ENCODE measurements at regions not wholly inside any gene's neighbourhood (a gene's known extent, or its start where the extent isn't known, plus 50 kb on each side); places are given as distances from the start of the nearest gene placed in this dataset.
"Not testable (repeated sequence)": the region's sequence is repeated elsewhere in the genome, so short reads cannot be mapped to it uniquely, and the experiment has no call there.

DNA sequence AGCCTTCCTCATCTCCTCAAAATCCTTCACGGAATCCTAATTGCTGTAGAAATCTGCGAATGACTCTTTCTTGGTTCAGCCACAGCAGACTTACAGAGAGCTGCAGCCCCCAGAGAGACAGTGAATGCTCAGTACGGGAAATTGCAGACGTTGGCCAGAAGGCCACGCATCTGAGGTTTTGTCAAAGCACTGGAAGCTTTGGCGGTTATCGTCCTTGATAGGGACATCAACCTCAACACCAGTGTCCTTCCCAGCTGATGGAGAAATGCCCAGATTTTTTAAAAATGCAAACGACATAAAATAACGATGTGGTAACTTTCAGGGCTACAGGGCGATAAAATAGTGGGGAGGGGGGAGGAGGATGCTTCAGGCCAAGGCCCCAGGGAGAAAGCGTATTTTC, 166.6 kb upstream of the CIBAR2 start:
- no peak for DNase-seq

DNA sequence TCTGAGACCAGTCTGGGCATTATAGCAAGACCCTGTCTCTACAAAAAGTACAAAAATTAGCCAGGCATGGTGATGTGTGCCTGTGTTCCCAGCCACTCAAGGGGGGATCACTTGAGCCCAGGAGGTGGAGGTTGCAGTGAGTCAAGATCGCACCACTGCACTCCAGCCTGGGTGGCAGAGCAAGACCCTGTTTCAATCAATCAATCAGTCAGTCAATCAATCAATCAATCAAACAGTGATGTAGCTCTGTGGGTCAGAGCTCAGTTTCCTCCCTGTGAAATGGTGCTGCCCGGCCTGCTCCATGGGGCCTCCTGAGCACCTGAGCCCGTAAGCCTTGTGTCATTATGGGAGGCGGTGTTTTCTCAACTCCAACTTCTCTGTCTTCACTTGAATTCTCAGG, 167.1 kb upstream of the CIBAR2 start:
- DNase-seq = no peak

DNA sequence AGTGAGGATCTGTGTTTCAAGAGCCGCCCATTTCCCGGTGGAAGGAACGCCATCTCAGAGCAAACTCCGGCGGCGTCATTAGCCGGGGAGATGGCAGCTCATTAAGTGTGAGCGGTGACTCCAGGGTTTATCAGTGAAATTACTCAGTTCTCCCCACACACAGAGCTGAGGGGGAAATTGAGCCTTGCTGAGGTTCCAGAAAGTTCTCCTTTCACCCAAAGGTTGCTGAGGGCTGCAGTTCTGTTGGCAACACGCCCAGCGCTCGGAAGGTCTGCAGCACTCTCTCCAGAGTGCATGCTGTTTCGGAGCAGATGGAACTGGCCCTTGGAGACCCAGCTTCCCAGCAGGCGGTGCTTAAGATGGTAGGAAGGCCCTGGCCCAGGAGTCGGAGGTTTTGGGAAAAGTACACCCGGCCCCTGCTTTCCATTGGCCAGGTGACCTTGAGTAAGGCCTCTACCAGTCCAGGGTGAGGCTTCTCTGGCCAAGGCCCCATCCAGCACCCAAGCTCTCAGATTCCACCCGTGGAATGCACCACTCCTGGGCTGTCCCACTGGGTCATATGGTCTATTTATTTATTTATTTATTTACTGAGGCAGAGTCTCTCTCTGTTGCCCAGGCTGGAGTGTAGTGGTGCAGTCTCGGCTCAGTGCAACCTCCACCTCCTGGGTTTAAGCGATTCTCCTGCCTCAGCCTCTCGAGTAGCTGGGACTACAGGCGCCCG, 167.7 kb upstream of the CIBAR2 start:
- no peak for DNase-seq

DNA sequence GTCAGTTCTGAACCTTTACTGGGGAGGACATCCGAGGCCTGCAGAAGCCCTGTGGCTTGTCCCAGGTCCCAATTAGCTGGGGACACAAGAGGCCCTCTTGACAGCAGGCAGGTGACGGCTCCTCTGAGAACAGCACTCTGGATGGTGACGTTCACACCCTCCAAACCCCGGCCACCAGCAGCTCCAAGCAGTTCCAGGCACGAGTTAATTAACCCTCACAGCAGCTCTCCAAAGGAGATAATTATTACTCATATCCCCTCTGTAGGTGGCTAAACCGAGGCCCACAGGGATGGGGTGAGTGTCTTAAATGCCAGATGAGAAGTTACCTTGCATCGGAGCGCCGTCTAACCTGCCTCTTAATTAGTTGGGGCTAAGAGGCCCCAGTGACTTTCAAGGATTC, 168.9 kb upstream of the CIBAR2 start:
- DNase-seq = peak; percentile 55

DNA sequence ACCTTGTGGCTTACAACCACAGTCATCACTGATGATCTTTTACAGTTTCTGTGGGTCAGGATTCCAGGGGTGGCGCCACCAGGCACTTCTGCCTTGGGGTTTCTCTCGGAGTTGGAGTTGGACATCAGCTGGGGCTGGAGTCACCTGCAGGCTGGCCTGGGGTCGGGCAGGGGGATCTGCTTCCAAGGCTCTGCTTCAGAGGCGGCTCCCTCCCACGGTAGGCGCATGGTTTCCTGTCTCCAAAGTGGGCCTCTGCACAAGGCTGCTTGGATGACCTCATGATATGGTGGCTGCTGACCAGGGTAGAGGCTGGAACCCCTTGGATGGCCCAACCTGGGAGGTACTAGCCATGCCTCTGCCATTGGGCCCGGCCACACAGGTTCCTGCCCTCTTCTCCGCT, 170.6 kb upstream of the CIBAR2 start:
- no peak for DNase-seq

DNA sequence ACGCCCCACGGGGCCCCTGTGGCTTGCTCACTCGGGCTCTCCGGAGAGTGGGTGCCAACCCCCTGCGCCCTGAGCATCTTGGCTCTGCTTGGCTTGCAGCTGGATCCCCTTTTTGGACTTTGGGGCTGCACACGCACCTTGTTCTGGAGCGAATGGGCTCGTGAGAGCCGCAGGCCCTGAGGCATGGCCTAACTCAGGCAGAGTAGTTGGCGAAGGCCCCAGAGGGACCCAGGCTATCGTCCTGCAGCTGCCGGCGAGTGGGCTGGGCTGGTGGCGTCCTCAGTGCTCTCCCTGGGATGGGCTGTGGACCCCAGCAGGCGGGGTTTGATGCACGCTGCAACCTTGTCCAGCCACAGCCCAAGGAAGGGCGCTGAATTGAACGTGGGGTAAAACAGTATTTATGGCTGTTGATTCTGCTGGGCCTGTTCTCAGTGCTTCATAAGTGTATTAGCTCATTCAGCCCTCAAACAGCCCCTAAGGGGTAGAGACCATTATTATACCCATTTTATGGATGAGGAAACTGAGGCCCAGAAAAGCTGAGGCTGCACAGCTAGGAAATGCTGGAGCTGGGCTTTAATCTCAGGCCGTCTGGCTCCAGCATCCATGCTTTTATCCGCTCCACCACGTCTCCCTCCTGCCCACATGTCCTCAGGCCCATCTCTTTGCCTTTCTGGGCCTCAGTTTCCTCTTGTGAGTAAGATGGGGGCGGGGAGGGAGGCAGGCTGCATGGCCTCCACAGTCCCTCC, 171.2 kb upstream of the CIBAR2 start:
- DNase-seq = no peak

DNA sequence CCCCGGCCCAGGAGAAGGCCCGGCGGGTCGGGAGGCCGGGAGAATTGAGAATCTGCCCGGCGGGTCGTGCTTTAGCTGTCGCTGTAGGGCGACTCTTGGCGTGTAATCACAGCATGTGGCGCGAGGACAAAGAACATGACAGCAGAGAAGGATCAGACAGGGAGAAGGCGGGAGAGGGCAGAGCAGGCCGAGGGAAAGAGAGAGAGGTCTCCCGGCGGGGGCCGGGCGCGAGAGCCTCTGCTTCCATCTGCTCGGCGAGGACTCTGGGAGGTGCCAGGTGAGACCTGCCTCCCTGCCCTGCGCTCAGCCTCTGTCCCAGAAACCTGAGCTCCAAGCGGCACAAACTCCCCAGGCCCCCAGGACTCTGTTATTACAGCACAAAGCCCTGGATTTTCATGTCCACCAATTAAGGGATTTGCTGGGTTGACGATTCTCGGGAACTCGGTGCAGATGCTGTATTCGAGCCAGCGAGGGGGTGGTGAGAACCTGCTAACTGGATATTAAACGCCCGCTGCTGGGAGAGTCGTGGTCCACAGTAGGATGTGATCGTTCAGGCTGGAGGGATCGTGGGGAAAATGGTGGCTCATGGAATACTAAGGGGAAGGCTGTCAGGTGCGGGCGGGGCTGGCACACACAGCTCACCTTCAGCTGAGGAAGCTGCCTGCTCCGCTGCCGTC, 172.0 kb upstream of the CIBAR2 start:
- DNase-seq = no peak

DNA sequence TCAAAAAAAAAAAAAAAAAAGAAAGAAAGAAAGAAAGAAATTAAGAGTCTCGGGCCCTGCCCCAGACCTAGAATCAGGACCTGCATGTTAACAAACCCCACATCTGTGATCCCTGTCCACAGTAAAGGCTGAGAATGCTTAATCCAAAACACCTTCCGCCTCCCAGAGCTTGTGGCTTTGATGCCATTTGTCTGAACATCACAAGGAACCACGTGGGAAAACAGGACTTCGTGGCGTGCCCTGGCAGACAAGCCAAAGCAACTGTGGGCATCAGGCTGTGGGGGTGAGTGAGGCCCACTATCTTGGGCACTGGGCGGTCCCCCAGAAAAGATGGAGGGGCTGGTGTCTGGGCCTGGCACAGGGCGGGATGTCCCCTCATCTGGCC, 173.4 kb upstream of the CIBAR2 start:
- DNase-seq = no peak

DNA sequence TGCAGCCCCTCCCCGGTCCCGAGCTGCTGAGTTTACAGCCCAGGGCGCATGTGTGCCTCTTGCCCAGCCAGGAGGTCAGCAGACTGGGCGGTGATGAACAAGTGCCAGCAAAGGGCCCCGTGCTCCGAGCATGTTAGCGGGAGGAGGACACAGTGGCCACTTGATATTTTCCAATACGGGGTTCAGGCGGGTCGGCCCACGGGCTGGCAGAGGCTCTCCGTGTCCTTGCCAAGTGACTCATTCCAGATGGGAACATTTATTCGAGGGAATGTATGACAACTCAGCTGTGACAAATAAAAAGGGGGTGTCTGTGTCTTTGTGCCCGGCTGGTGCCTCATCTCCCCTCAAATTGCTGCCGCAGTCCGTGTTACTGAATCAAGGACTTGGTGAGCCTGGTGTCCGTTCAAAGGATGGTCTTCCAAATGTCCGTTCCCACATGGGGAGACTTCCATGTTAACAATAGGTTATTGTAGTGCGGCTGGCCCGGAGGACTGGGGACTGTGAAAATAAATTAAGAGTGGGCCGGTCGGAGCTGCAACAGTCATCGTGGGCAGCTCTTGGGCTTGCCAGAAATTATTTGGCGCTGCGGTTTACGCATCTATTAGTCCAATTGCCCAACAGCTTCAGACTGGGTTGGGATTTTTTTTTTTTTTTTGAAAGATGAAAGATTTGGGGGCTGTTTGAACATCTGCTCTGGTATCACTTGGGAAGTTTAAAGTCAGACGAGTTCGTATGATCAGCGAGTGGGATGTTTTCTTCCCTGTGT, 174.0 kb upstream of the CIBAR2 start:
- no peak for DNase-seq

DNA sequence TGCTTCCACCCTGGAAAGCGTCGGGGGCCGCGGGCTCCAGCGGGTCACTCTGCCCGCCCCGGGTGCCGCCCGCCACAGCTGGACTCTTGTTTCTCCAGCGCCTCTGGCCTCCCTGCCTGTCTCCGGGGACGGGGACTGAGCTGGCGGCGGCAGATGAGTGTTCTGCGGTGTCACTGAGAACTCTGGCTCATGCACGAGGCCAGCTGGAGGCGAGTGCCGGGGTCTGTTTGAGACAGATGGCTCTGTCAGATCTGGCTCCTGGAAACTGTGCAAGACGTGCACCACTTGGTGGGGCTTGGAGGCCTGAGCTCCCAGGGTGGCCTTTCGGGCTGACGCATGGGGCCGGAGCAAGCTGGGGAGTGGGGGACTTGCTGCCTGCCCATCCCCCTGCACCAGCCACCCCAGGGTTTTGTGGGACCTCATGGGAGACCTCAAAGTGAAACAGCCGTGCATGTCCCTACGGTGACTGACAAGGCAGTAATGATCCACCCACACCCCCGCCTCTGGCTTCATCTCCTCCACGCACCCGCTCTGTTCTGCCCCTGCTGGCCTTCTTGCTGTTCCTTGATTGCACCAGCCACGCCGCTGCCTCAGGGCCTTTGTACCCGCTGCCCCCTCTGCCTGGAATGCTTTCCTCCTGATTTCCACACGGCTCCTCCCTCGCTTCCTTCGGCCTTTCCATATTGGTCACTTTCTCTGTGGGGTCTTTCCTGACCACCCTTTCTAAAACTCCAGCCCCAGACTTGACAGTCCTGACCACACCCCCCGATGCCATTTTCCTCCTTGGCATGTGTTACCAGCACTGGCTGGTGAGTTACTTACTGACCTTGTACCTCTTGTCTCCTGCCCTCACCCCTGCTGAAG, 174.9 kb upstream of the CIBAR2 start:
- no peak for DNase-seq

DNA sequence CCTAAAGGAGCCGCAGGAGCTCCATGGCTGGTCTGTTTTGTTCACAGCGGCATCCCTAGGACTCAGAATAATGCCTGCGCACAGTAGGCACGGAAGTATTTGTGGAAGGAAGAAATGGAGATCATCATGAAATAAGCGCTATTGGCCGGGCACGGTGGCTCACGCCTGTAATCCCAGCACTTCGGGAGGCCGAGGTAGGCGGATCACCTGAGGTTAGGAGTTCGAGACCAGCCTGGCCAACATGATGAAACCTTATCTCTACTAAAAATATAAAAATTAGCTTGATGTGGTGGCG, 175.5 kb upstream of the CIBAR2 start:
- DNase-seq = not testable (repeated sequence)

DNA sequence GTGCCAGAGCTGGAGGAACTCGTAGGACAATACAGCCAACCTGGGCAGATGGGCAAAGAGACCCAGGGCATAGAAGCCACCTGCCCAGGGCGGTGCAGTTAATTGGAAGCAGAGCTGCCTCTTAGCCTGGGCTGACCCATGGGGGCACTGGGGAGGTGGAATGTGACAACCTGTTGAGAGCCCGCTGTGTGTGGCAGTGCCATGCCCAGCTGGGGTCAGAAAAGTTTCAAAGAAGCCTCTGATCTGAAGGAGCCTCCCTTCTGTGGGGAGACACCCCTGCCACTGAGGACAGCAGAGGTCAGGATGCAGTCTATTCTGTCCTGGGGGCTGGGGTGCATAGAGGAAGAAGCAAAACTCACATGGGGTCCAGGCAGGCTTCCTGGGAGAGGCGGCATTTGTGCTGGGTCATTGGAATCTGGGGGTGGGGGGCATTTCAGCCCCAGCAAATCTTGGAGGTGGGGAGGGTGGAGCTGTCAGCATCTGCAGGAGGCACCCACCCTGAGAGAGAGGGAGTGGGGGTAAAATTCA, 176.1 kb upstream of the CIBAR2 start:
- no peak for DNase-seq

DNA sequence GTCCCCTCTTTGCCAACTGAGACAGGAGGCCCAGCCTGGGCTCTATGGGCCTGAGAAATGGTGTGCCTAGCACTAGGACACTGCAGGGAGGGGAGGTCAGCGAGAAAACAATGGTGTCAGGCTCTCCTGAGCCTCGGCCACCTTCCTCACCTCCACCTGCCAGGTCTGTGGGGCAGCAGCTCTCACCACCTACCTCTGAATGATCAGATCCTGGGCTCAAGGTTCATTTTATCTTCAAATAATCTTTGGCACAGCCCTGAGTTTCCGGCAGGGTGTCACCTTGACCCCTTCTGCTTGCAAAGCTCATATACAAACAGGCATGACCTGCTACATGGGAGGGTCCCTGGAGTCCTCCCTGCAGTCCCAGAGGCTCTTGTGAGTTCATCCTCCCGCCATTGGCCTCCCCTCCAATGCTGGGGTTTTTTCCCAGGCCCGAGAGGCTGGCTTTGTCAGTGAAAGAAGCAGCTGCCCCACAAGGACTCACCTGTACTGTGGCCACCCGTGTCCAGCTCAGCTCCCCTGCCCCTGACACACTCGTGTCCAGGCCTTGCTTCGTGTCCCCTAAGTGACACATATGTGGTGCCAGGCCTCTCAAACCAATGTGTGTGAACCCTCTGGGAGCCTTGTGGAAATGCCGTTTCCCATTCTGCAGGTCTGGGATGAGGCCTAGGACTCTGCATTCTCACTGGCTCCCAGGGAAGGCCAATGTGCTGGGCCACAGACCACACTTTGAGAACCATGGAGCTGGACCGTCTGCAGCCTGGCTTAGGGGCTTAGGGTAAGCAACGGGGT, 176.8 kb upstream of the CIBAR2 start:
- no peak for DNase-seq

DNA sequence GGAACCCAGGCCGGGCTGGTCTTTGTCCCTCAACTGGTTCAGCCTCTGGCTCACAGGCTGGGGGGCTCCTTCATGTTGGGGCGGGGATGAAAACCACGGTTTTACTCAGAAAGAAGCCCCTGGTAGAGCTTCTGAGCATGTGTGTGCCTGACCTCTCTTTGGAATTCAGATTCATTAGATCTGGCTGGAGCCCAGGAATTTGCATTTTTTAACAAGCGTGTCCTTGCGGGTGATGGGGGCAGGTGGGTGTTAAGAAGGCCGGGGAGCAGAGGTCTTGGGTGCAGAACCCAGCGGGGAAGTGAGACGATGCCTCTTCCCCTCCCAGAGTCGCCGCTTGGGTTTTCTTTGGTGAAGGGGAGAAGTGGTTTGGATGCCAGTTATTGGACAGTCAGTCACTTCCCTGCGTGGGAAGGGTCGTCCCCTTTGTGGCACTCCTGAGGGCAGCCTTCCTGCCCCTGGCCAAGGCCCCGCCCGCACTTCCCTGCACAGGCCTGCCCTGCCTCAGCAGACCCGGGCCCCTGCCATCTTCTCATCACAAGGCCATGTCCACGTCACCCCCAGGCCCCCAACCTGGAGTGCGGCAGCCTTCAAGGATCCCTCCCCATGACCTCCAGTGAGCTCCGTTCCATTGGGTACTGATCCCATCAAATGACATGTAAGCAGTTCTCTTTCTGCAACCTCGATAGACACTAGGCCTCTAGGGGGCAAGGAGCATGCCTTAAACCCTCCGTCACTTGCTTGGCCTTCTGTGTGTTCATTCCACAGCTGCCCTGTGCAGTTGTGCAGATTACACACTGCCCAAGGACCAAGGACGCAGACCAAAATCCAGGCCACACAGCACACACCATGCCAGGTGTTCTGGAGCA, 177.7 kb upstream of the CIBAR2 start:
- DNase-seq = no peak

DNA sequence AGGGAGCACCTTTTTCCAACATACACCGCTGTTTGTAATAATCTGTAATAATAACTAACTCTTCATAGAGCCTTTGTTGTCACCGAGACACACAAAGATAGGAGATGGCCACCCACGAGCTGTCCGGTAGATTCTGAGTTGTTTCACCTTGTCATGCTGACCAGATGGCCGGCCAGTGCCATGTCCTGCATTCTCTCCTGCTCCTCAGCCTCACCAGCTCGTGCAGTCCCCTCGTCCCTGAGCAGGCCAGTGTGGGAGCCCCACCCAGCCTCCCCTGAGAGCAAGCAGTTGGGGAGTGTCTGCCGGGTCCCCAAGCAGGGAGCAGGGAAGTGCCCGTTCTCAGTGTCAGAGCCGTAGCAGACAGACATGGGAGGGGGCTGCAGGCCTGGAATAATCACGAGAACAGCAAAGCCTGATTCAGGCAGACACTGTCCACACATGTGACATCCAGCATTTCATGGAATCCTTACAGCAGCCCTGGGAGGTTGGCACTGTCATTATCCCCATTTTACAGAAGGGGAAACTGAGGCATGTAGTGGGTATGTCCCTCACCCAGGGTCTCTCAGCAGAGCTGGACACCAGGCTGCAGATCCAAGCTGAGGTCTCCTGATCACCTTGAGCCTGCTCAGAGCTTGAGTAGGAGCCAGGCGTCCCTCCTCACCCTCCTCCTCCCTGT, 178.5 kb upstream of the CIBAR2 start:
- no peak for DNase-seq

DNA sequence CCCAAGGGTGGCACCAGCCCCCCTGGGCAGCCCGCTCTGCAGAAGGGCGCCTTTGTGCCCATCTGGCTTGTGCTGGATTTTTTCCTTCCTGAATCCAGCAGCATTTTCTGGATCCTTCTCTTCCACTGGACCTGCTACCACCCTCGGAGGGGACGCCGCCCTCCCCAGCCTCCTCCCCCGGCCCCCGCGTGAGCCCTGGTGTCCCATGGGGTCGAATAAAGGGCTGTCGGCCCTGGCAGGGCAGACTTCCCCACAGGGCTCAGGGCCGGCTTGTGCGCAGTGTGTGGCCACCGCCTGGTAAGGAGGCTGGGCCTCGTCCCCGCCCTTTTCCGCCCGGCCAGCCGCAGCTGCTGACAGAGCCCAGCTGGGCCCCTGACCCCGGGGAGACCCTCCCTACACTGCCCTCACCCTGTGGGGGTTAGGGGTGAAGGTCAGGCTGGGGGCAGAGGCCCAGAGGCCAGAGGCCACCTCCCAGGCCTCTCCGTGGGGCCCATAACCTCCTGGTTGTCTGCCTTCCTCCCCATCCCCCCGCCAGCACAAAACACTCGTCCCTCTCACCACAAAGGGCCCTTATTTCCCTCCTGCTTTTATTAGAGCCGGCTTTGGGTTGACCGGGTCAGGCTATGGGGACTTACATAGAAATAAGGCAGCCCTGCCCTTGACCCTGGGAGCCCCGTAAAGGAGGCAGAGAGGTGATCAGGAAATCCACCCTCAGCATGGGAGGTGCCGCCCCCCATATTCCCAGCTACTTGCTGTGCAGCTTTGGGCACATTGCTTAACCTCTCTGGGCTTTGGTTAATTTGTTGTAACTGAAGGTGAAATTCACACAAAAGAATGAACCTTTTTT, 179.3 kb upstream of the CIBAR2 start:
- DNase-seq = no peak

DNA sequence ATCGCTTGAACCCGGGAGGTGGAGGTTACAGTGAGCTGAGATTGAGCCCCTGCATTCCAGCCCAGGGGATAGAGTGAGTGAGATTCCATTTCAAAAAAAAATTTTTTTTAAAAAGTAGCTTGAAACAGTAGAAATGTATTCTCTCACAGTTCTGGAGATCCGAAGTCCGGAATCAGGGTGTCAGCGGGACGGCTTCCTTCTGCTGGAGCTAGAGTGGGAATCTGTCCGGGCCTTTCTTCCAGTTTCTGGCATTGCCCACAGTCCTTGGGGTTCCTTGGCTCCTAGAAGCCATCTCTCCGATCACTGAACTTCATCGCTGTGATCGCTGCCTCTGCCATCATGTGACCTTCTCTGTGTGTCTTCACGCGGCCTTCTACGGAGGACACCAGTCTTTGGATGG, 181.2 kb upstream of the CIBAR2 start:
- DNase-seq = no peak

DNA sequence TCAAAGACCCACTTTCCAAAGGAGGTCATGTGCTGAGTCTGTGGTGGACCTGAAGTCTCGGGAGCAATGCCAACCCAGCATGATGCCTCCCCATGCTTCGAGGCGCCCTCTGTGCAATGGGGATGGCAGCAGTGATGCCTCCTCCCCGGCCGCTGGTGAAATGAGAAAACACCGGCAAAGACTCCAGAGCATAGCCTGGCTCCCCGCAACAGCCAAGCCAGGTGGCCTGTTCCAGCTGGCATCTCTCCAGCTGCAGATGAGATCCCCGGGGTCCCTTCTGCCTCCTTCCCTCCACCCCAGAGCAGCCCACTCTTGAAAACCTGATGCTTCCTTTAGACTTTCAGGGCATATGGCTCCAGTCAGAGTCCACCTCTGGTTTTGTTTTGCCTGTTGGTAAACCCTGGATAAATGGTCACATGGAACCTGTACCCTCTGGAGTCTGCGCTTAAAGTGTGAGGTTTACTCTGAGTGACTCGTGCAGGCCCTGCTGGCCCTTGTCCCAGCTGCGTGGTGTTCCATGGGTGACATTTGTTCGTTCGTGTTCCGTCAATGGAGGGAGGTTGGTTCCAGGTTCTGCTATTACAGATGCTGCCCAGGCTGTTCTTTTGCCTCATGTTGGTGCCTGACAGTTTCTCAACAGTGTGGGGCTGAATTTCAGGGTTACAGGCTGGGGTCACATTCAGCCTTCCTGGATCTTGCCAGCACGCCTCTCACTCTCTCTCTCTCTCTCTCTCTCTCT, 181.8 kb upstream of the CIBAR2 start:
- DNase-seq = peak; percentile 40

All from COR-L47 (cell line).